GM13977 (cell line): ENCODE measurements at regions not wholly inside any gene's neighbourhood (a gene's known extent, or its start where the extent isn't known, plus 50 kb on each side); places are given as distances from the start of the nearest gene placed in this dataset.

Source experiments
- DNase-seq: peaks from one replicate; pipeline ENCODE4 v3.0.0; 2012; ENCODE audit warnings: low spot score
- in situ Hi-C: fragments of 300-500 bp; cut with MboI; formaldehyde crosslinking; loops from one replicate; pipeline ENCODE4 v1.12.0; 2022; ENCODE audit warnings: low sequenced_read_pairs, low pct_unique_long_range_greater_than_20kb, mixed read lengths, inconsistent platforms; ENCODE audit not compliant: unreplicated experiment
- TF ChIP-seq, protein P1 (sequence below): IDR thresholded peaks from 2 replicates; pipeline ENCODE4 v1.5.1; 2012; ENCODE audit warnings: mild to moderate bottlenecking, control low read depth; ENCODE audit not compliant: insufficient read depth; ENCODE audit errors: extremely low read depth, missing control alignments

DNA sequence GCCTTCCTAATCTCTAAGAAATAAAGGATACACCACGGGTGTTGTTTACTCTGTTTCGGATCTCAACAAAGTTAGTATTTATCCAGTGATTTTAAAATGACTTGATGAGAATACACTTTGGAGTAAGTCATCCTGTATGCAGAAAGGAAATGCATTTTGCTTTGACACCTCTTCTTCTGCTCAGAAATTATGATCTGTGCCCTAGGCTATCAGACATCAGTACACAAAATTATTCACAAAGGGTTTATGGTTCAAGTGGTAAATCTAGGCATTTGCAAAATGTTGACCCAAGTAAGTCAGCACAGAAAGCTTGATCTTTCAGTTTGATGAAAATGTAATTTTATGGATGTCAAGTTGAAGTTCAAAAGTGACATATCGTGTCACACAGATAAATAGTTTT, 248.5 kb downstream of the ATP23 start:
- in situ Hi-C loops, result no loop called here
- TF ChIP-seq, protein P1, sequence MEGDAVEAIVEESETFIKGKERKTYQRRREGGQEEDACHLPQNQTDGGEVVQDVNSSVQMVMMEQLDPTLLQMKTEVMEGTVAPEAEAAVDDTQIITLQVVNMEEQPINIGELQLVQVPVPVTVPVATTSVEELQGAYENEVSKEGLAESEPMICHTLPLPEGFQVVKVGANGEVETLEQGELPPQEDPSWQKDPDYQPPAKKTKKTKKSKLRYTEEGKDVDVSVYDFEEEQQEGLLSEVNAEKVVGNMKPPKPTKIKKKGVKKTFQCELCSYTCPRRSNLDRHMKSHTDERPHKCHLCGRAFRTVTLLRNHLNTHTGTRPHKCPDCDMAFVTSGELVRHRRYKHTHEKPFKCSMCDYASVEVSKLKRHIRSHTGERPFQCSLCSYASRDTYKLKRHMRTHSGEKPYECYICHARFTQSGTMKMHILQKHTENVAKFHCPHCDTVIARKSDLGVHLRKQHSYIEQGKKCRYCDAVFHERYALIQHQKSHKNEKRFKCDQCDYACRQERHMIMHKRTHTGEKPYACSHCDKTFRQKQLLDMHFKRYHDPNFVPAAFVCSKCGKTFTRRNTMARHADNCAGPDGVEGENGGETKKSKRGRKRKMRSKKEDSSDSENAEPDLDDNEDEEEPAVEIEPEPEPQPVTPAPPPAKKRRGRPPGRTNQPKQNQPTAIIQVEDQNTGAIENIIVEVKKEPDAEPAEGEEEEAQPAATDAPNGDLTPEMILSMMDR, result no peak
- no peak for DNase-seq

- in situ Hi-C loops, result no loop called here
- TF ChIP-seq, protein P1, result no peak
- no peak for DNase-seq
Measured at GRCh38 chr12:58190618-58191017, 249.3 kb downstream of the ATP23 start.

GRCh38 chr12:58196971-58197370, 255.6 kb downstream of the ATP23 start:
- DNase-seq, result no peak
- in situ Hi-C loops, result no loop called here
- TF ChIP-seq, protein P1, result no peak

DNA sequence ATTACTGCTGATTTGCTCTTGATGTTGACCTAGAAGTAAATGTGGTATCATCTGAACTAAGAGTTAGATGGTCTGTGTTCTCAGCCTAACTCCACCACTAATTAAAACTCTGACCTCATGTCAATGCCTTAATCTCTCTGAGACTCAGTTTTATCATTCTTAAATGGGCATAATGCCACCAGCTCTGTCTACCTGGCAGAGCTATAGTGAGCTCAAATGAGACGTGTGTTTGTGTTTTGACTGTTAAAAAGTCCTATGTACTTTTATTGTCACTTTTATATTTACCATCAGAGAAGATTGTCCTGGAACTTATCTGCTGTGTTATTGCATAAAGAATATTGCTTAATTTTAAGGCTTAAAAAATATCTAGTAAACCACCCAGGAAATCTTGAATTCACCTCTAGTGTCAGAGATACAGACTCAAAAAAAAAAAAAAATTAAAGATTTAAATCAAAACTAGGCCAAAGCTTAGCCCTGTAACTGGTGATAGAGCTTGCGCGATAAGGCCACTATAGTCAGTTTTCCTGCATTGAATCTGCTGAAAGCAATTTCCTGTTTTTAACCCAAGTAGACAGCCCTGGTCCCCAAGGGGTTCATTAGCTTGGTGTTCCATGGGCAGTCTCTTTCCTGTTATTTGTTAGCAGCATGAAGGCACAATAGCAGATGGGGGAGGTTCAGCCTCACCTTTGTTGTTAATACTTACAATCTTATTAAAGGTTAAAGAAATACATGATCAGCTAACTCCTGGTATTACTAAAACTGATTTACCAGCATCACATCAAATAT, 261.8 kb downstream of the ATP23 start:
- no peak for DNase-seq
- in situ Hi-C loops, result no loop called here
- TF ChIP-seq, protein P1, result no peak

GRCh38 chr12:58204071-58204470, 262.7 kb downstream of the ATP23 start:
- TF ChIP-seq, protein P1, result no peak
- no peak for DNase-seq

DNA sequence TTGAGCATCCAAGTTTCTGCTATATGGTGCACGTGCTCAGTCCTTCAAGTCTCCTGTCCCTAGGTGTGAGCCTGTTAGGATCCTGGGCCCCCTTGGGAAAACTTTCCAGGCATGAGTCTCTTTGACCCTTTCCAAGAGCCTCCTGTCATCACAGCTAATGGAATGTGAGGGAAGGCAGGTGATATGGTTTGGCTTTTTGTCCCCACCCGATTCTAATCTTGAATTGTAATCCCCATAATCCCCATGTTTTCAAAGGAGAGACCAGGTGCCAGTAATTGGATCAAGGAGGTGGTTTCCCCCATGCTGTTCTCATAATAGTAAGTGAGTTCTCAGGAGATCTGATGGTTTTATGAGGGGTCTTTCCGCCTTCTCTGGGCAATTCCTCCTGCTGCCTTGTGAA, 265.5 kb downstream of the ATP23 start:
- TF ChIP-seq, protein P1, result no peak
- no peak for DNase-seq
- in situ Hi-C loops, result no loop called here

More at GRCh38 chr12:58204071-58204470, 262.7 kb downstream of the ATP23 start:
- in situ Hi-C loops, result no loop called here
